ENCODE measurements at regions not wholly inside any gene's neighbourhood (a gene's known extent, or its start where the extent isn't known, plus 50 kb on each side); places are given as distances from the start of the nearest gene placed in this dataset.

DNA sequence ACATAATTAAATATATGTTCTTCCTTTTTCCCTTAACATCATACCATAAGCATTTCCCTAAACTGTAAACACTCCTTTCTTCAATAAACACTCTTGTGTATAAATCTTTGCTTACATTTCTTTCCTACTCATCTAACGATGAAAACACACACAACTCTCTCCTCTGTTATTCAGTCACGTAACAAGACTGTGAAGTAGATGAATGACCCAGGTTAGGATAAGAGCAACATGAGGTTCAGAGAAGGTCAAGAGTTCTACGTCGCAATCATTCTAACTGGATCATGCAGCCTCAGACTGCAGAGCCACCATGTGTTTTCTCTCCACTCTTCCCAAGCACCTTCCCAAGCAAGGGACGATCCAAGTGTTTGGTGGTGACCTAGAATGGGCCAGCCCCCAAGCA is 70.5 kb upstream of the SPTLC1 start:
- TF ChIP-seq CTCF (conservative IDR thresholded peaks at IDR 0.05; ENCODE audit: low read depth, low read length) = no peak
- TF ChIP-seq EZH2 (IDR thresholded peaks at IDR 0.05; ENCODE audit: low read length, unreplicated experiment) = no peak
- no peak for TF ChIP-seq EZH2phosphoT487 (IDR thresholded peaks at IDR 0.05; ENCODE audit: borderline replicate concordance, low read length)
